GM13977 (cell line): ENCODE measurements at regions not wholly inside any gene's neighbourhood (a gene's known extent, or its start where the extent isn't known, plus 50 kb on each side); places are given as distances from the start of the nearest gene placed in this dataset.

ENCODE experiments used
- DNase-seq: peaks from one replicate; pipeline ENCODE4 v3.0.0; 2012; ENCODE audit warnings: low spot score
- in situ Hi-C: fragments of 300-500 bp; cut with MboI; formaldehyde crosslinking; loops from one replicate; pipeline ENCODE4 v1.12.0; 2022; ENCODE audit warnings: low sequenced_read_pairs, low pct_unique_long_range_greater_than_20kb, mixed read lengths, inconsistent platforms; ENCODE audit not compliant: unreplicated experiment
- TF ChIP-seq, protein P1 (sequence below): IDR thresholded peaks from 2 replicates; pipeline ENCODE4 v1.5.1; 2012; ENCODE audit warnings: mild to moderate bottlenecking, control low read depth; ENCODE audit not compliant: insufficient read depth; ENCODE audit errors: extremely low read depth, missing control alignments

DNA sequence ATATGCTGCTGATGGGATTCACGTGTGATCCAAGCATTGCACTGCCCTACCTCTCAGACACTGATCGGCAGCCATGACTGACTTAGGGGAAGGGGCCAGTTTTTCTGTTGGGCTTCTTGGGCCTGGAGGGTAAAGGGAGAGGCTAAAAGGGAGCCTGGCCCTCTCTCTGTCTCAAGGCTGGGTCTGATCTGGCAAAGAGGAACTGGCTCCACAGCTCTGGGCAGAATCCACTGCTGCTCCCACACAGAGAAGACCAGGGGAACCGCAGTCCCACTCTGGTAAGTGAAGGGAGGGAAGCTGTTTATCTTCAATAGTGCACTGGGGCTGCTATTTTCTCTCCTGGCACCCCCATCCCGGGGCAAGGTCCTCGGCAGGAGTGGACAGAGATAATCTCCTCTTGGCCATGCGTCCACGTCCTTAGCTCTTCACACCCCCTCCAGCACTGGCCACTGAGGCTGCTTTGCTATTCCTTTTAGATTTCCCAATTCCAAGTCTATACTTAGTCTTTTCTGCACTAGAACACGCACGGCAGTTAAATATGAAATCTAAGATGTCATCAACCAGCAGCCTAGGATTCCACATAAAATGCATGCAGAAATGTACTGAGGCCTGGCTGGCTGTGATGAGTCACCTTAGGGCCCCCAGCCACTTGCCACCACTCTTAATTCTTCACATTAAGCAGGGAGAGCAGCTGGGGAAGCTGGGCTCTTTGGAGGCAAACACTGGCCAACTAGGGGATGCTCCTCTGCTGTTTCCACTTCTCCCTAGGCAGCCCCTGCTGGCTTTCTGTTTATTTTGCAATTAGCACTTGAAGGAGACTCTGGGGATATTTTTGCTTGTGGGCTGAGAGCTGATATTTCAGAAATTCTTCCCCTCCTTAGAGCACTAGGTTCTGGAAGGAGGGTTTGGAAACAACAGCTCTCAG is 87.8 kb upstream of the ARMC2 start:
- in situ Hi-C loops = no loop called here

DNA sequence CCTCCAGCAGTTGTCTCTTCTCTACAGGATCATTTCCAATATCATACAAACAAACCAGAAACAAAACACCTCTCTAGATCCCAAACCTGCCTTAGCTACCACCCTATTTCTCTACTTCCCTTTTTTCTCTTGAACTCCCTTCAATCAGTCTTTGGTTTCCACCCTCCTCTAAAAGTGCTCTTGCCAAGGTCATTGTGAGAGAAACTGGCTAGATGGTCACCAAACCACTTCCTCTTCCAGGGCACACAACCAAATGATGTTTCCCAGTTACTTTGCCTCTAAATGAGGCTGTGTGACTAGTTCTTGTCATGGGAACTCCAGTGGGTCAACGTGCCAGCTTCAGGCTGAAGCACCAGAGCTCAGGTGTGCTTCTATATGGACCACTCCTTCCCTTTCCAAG is 85.8 kb upstream of the ARMC2 start:
- TF ChIP-seq, protein P1, sequence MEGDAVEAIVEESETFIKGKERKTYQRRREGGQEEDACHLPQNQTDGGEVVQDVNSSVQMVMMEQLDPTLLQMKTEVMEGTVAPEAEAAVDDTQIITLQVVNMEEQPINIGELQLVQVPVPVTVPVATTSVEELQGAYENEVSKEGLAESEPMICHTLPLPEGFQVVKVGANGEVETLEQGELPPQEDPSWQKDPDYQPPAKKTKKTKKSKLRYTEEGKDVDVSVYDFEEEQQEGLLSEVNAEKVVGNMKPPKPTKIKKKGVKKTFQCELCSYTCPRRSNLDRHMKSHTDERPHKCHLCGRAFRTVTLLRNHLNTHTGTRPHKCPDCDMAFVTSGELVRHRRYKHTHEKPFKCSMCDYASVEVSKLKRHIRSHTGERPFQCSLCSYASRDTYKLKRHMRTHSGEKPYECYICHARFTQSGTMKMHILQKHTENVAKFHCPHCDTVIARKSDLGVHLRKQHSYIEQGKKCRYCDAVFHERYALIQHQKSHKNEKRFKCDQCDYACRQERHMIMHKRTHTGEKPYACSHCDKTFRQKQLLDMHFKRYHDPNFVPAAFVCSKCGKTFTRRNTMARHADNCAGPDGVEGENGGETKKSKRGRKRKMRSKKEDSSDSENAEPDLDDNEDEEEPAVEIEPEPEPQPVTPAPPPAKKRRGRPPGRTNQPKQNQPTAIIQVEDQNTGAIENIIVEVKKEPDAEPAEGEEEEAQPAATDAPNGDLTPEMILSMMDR = no peak
- DNase-seq = no peak
- in situ Hi-C loops = no loop called here

More for the DNA sequence above, 87.8 kb upstream of the ARMC2 start:
- no peak for DNase-seq
- TF ChIP-seq, protein P1 = no peak

DNA sequence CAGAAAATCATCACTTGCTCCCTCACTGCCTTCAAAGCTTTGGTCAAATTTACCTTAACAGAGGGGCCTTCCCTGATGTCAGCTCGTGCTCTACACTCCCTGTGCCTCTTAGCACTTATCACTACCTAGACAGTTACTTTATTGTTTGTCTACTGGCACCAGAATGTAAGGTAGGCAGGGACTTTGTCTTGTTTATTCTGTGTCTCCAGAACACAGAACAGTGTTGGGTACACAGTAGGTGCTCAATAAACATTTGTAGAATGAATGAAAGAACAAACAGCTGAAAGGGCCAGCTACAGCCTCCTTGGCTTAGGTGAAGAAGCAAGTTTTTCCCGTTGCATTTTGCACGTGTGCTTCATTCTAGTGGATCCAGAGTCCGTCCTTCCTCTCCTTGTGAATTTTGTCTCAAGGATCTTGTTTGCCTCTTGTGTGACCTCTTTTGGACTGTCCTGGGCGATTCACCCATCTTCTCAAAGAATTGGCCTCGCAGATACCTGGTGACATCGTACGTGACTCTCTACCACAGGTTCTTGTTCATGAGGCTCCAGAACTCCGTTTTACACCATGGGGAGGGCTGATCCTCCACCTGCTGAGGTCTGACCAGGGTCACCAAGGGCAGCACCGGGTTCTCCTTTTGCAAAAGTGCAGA is 84.2 kb upstream of the ARMC2 start:
- in situ Hi-C loops = no loop called here
- no peak for DNase-seq
- TF ChIP-seq, protein P1 = no peak

DNA sequence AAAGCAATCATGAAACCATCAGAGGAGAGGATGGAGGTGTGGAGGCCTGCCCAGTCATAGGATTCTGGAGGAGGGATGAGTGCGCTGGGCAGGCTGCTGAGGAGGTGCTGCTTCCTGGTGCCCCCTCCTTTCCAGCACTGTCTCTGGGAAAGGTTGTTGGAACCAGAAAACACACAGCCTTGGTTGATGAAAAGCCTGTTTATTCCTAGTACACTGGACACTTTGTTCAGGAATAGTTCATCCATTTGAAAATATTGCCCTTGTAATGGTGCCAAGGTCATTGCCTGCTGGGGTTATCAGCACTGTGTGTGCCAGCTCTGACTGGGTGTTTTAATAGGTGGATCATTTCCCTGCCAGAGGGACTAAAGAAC is 83.7 kb upstream of the ARMC2 start:
- TF ChIP-seq, protein P1 = no peak
- in situ Hi-C loops = no loop called here

DNA sequence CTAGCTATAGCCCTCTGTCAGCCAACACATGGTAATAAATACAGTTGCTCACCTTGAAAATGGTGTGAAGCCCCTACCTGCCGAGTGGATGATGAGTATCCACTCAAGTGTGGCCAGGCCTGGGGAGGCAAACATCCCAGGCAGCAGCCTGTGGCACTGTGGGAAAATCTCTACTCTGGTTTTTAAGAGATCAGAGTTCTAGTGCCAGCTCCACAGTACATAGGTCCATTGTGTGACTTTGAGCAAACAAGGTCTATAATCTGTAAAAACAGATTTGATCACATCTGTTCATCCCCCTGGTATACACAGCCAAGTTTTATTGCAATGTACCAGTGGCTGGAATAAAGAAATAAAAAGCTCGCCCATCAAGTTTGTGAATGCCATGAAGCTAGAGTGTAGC is 82.7 kb upstream of the ARMC2 start:
- in situ Hi-C loops = no loop called here
- TF ChIP-seq, protein P1 = no peak
- DNase-seq = no peak

More for the DNA sequence above, 83.7 kb upstream of the ARMC2 start:
- DNase-seq = no peak

DNA sequence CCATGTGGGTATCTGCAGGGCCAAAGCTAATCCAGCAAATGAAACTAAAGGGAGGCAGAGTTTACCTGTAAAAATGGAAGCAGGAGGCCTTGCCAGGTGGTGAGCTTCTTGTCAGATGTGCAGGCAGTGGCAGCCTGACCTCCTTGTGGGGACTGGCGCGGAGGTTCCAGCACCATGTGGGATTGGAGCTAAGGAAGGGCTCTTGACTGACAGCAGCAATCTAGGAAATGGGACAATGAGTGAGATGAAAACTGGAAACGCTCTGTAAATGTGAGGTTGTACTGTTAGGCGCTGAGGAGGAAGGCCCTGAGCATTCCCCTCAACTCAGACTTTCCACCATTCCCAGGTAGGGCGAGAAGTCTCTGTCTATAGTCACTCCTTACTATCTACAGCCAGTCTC is 81.8 kb upstream of the ARMC2 start:
- TF ChIP-seq, protein P1 = no peak
- DNase-seq = no peak
- in situ Hi-C loops = no loop called here
